BJ (cell line): ENCODE measurements at regions not wholly inside any gene's neighbourhood (a gene's known extent, or its start where the extent isn't known, plus 50 kb on each side); places are given as distances from the start of the nearest gene placed in this dataset.
A peak's percentile ranks its signal among the peaks of the same experiment; 100 is the strongest.
"Not testable (repeated sequence)": the region's sequence is repeated elsewhere in the genome, so short reads cannot be mapped to it uniquely, and the experiment has no call there.

Source experiments
- CTCF ChIA-PET: fragments of 350-600 bp; formaldehyde crosslinking; extraction: SDS; loops from one replicate; lab custom pipeline; 2021; ENCODE audit warnings: antibody characterized with exemption, inconsistent platforms; lab: Yijun Ruan, JAX
- POLR2A ChIA-PET: fragments of 300-600 bp; sonication (Branson Sonifier 250); formaldehyde crosslinking; extraction: SDS; loops from one replicate; lab custom pipeline; 2021; ENCODE audit warnings: antibody characterized with exemption; lab: Charles Lee
- DNase-seq: peaks from one replicate; pipeline ENCODE4 v3.0.0-alpha.2; 2011; ENCODE audit warnings: low read depth
- H3K27me3 ChIP-seq: 2 replicates; pipeline ENCODE4 v1.6.0; 2011; ENCODE audit warnings: low read length; ENCODE audit not compliant: control insufficient read depth, insufficient read depth
- H3K36me3 ChIP-seq: 2 replicates; pipeline ENCODE4 v1.5.1; 2011; ENCODE audit warnings: low read length; ENCODE audit not compliant: control insufficient read depth, insufficient read depth
- H3K4me3 ChIP-seq: 2 replicates; pipeline ENCODE4 v1.5.1; 2011; ENCODE audit warnings: low read depth, mild to moderate bottlenecking, control low read depth, low read length
- TF ChIP-seq, protein P1 (sequence below): IDR thresholded peaks from 2 replicates; pipeline ENCODE4 v1.5.1; 2011; ENCODE audit warnings: low read depth, mild to moderate bottlenecking, control low read depth, inconsistent platforms, low read length, moderate library complexity; ENCODE audit not compliant: insufficient read depth

- TF ChIP-seq, protein P1, sequence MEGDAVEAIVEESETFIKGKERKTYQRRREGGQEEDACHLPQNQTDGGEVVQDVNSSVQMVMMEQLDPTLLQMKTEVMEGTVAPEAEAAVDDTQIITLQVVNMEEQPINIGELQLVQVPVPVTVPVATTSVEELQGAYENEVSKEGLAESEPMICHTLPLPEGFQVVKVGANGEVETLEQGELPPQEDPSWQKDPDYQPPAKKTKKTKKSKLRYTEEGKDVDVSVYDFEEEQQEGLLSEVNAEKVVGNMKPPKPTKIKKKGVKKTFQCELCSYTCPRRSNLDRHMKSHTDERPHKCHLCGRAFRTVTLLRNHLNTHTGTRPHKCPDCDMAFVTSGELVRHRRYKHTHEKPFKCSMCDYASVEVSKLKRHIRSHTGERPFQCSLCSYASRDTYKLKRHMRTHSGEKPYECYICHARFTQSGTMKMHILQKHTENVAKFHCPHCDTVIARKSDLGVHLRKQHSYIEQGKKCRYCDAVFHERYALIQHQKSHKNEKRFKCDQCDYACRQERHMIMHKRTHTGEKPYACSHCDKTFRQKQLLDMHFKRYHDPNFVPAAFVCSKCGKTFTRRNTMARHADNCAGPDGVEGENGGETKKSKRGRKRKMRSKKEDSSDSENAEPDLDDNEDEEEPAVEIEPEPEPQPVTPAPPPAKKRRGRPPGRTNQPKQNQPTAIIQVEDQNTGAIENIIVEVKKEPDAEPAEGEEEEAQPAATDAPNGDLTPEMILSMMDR, result no peak
- CTCF ChIA-PET, result no interaction called here
- no peaks in the 10 kb centered on the region for H3K36me3 ChIP-seq
- no peak for DNase-seq
- POLR2A ChIA-PET, result interaction anchor here (0.6 kb wide), 1 partner anchor 139 kb away, joined by 11 read pairs; no protein-coding TSS in a partner anchor
- H3K4me3 ChIP-seq, result no peak overlapping the region
- H3K27me3 ChIP-seq, result no peaks in the 10 kb centered on the region
Measured at GRCh38 chr10:125233726-125234125, 73.4 kb upstream of the CTBP2 start.

- TF ChIP-seq, protein P1, result no peak
- DNase-seq, result no peak
- no peaks in the 10 kb centered on the region for H3K36me3 ChIP-seq
- no peaks in the 10 kb centered on the region for H3K27me3 ChIP-seq
- ChIA-PET POLR2A (no interaction called here), CTCF (no interaction called here)
- H3K4me3 ChIP-seq, result no peak overlapping the region
Measured at GRCh38 chr10:125232841-125233240, 72.5 kb upstream of the CTBP2 start.

DNA sequence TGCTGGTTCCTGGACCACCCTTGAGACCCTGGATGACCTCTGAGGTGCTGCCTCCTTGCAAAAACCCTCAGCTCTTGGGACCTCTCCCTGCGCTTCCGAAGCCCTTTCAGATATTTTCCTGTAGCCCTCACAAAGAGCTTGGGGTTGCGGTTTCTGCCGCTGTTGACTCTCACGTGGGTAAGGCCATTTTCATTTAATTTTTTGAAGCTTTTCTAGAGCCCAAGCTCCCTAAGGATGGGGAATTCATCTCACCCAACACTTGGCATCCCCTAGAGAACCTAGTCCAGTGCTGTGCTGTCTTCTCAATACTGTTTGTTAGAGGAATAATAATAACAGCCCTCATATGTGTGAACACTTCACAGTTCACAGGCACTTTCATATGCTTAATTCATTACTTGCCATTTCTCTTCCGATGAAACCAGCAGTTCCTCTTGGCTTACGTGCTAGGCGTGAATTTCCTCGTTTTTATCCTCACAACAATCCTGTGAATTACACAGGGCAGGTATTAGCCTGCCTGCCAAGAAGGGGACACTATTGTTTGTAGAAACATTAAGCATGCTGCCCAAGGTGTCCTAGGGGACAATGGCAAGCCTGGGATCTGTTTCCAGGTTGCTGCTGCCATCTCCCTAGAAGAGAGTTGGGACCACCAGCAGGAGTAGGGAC lies 71.6 kb upstream of the CTBP2 start:
- POLR2A ChIA-PET, result interaction anchor here (0.6 kb wide), 2 partner anchors 13 to 168 kb away, joined by 3 to 7 read pairs; no protein-coding TSS in a partner anchor
- no peak overlapping the region for H3K4me3 ChIP-seq
- no peaks in the 10 kb centered on the region for H3K36me3 ChIP-seq
- H3K27me3 ChIP-seq, result no peaks in the 10 kb centered on the region
- CTCF ChIA-PET, result interaction anchor here (0.7 to 1.1 kb wide), 3 partner anchors 12 to 30 kb away, joined by 3 read pairs; no protein-coding TSS in a partner anchor
- DNase-seq, result no peak
- TF ChIP-seq, protein P1, result no peak

GRCh38 chr10:125231116-125231812 lies 70.9 kb upstream of the CTBP2 start:
- no peaks in the 10 kb centered on the region for H3K27me3 ChIP-seq
- DNase-seq, result peak; percentile 82
- CTCF ChIA-PET, result interaction anchor here (0.7 to 1.1 kb wide), 3 partner anchors 11 to 30 kb away, joined by 3 read pairs; no protein-coding TSS in a partner anchor
- POLR2A ChIA-PET, result interaction anchor here (0.6 kb wide), 2 partner anchors 14 to 168 kb away, joined by 3 to 7 read pairs; no protein-coding TSS in a partner anchor
- no peaks in the 10 kb centered on the region for H3K36me3 ChIP-seq
- no peak overlapping the region for H3K4me3 ChIP-seq
- TF ChIP-seq, protein P1, result peak; percentile 33; the same call in 1 of the 2 replicates

GRCh38 chr10:125230251-125230650 lies 69.9 kb upstream of the CTBP2 start:
- DNase-seq, result no peak
- ChIA-PET CTCF (no interaction called here), POLR2A (no interaction called here)
- no peaks in the 10 kb centered on the region for H3K36me3 ChIP-seq
- TF ChIP-seq, protein P1, result no peak
- H3K27me3 ChIP-seq, result no peaks in the 10 kb centered on the region
- H3K4me3 ChIP-seq, result no peak overlapping the region

DNA sequence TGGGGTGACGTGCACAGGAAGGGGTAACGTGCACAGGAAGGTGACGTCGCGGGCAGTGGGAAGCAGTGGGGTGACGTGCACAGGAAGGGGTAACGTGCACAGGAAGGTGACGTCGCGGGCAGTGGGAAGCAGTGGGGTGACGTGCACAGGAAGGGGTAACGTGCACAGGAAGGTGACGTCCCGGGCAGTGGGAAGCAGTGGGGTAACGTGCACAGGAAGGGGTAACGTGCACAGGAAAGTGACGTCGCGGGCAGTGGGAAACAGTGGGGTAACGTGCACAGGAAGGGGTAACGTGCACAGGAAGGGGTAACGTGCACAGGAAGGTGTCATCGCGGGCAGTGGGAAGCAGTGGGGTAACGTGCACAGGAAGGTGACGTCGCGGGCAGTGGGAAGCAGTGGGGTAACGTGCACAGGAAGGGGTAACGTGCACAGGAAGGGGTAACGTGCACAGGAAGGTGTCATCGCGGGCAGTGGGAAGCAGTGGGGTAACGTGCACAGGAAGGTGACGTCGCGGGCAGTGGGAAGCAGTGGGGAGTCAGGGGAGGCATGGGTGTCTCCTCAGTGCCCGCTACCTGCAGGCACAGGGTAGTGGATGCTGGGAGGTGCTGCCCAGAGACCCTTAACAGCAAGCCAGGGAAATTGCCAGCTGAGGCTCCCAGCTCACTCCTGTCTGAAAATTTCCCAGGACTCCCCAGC lies 68.0 kb upstream of the CTBP2 start:
- H3K36me3 ChIP-seq, H3K27me3 ChIP-seq, POLR2A ChIA-PET, DNase-seq, H3K4me3 ChIP-seq, CTCF ChIA-PET: not testable (repeated sequence)
